Central memory CD8-positive, alpha-beta T cell (primary cell): ENCODE measurements at regions not wholly inside any gene's neighbourhood (a gene's known extent, or its start where the extent isn't known, plus 50 kb on each side); places are given as distances from the start of the nearest gene placed in this dataset.

ENCODE experiments used
- ATAC-seq: fragments of 150-1000 bp; cut with Tn5 transposase; replicated peaks from 2 replicates; pipeline ENCODE4 v1.10.0; 2022; ENCODE audit warnings: mild to moderate bottlenecking, moderate FRiP score, moderate number of reproducible peaks; ENCODE audit not compliant: poor library complexity, severe bottlenecking; ENCODE audit errors: extremely low read depth
- DNase-seq, 2 donors: peaks; one replicate each; pipeline ENCODE4 v3.0.0; 2021; ENCODE audit warnings: low spot score in 2 of 2
- H3K27ac Mint-ChIP-seq: one replicate; pipeline ENCODE4 v1.8.0; 2022; ENCODE audit warnings: low read depth, mild to moderate bottlenecking, moderate library complexity, mixed read lengths
- H3K27me3 Mint-ChIP-seq: one replicate; pipeline ENCODE4 v1.8.0; 2022; ENCODE audit warnings: mixed read lengths
- H3K36me3 Mint-ChIP-seq: one replicate; pipeline ENCODE4 v1.8.0; 2022; ENCODE audit warnings: mild to moderate bottlenecking, moderate library complexity, mixed read lengths; ENCODE audit not compliant: insufficient read depth
- H3K4me1 Mint-ChIP-seq: one replicate; pipeline ENCODE4 v1.8.0; 2022; ENCODE audit warnings: mixed read lengths
- H3K4me3 Mint-ChIP-seq: one replicate; pipeline ENCODE4 v1.8.0; 2022; ENCODE audit warnings: mild to moderate bottlenecking, moderate library complexity, mixed read lengths
- H3K9me3 Mint-ChIP-seq: one replicate; pipeline ENCODE4 v1.8.0; 2022; ENCODE audit warnings: mixed read lengths

DNA sequence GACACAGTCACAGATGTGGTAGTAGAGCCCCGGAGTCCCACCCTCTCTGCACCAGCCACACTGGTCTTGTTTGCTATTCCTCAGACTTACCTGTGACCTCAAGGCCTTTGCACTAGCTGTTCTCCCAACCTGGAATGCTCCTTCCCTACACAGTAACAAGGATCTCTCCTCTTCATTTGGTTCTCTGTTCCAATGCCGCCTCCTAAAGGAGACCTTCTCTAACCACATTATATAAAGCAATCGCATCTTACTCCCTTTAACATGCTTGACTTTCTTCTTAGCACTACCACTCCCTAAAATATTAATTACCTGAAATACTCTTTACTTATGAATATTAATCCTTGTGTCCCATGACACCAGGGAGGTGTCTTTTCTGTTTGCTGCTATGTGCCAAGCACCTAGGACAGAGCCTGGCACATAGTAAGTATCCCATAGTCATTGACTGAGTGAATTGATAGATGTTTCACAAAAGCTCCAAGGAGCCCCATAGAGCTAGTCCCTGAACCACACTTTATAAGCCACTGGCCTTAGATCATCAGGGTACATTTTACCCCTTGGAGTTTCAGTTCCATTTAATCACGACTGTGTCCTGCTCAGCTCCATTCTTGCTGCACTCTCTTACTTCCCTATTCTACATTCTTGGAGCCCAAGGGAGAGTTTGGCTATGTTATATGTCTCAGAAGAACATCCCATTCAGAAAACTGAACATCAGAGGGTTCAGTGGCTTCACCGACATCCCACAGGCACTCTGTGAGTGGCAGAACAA is 312.7 kb downstream of the RAB28 start:
- DNase-seq, result no peak
- Mint-ChIP-seq H3K4me1 (no peaks in the 10 kb centered on the region), H3K36me3 (no peaks in the 10 kb centered on the region), H3K4me3 (no peak overlapping the region), H3K27me3 (no peaks in the 10 kb centered on the region), H3K9me3 (no peaks in the 10 kb centered on the region), H3K27ac (no peak overlapping the region)
- no peak for ATAC-seq

- H3K9me3 Mint-ChIP-seq, result no peaks in the 10 kb centered on the region
- no peaks in the 10 kb centered on the region for H3K36me3 Mint-ChIP-seq
- H3K4me3 Mint-ChIP-seq, result no peak overlapping the region
These were observed 314.2 kb downstream of the RAB28 start for GRCh38 chr4:13169731-13170525.

DNA sequence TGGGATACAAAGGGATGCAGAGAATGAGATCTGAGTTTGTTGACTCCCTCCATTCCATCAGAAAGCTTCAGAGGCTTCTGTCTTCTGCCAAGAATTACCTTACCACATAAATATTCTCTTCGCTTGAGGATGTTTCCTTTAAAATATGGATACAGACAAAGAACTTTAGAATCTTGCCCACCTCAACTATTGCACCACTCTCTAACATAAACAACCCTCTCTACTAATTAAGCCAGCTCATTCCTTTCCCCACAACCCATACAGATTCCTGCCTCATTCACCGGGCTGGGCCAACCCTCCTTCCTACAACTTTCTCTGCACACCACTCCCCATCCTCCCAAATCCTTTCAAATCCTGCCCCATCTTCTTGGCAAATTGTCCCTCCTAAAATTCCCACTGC is 315.8 kb downstream of the RAB28 start:
- no peak for ATAC-seq
- H3K36me3 Mint-ChIP-seq, result no peaks in the 10 kb centered on the region
- H3K27ac Mint-ChIP-seq, result no peak overlapping the region
- H3K9me3 Mint-ChIP-seq, result no peaks in the 10 kb centered on the region
- no peaks in the 10 kb centered on the region for H3K4me1 Mint-ChIP-seq
- no peak overlapping the region for H3K4me3 Mint-ChIP-seq
- DNase-seq, result no peak
- no peaks in the 10 kb centered on the region for H3K27me3 Mint-ChIP-seq

More at GRCh38 chr4:13169731-13170525, 314.2 kb downstream of the RAB28 start:
- H3K27ac Mint-ChIP-seq, result no peak overlapping the region
- no peaks in the 10 kb centered on the region for H3K4me1 Mint-ChIP-seq
- ATAC-seq, result no peak
- H3K27me3 Mint-ChIP-seq, result no peaks in the 10 kb centered on the region
- DNase-seq, result no peak

DNA sequence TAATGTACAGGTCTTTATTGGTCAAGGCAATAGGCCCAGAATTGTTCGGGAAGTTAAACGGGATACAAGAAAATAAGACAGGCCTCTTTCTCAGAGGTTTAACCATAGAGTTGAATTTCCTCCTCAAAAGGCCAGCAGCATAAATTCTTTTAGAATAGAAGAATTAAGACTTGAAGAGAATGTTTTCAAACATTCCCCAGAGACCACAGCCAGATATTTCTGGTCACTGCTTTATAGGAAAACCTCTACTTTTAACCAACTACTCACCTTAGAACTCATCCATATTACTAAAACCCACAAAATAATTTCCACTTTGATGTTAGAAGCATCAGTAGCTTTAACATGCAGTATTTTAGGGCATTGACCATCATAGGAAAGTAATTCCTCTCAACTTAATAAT is 317.9 kb downstream of the RAB28 start:
- Mint-ChIP-seq H3K27ac (no peak overlapping the region), H3K4me1 (no peaks in the 10 kb centered on the region), H3K9me3 (no peaks in the 10 kb centered on the region), H3K4me3 (no peak overlapping the region), H3K36me3 (no peaks in the 10 kb centered on the region), H3K27me3 (no peaks in the 10 kb centered on the region)
- DNase-seq (no peak), ATAC-seq (no peak)

DNA sequence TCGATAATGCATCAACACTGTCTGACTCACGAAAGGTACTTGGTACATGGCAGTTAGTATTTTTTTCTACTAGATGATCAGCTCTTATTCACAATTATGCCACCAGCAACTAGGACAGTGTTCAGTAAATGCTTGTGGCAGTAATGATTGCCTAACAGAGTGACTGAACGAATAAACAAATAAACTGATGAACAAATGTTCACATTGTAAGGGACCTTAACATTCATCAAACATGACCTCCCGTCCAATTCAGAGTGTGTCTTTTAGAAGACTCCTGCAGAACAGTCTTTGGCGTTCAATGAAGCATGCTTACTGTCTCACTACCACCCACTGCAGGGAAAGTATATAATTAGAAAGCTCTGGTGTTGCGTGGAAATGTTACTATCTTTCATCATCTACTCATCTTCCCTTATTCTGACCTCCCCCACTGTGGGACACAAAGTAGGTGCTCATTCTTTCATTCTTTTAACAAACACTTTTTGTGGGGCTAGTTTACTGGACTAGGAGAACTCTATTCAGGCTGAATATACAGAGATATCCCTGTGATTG is 319.3 kb downstream of the RAB28 start:
- H3K9me3 Mint-ChIP-seq, result no peaks in the 10 kb centered on the region
- no peak for DNase-seq
- no peak for ATAC-seq
- no peaks in the 10 kb centered on the region for H3K27me3 Mint-ChIP-seq
- no peaks in the 10 kb centered on the region for H3K36me3 Mint-ChIP-seq
- no peak overlapping the region for H3K27ac Mint-ChIP-seq
- no peaks in the 10 kb centered on the region for H3K4me1 Mint-ChIP-seq
- H3K4me3 Mint-ChIP-seq, result no peak overlapping the region

- no peak overlapping the region for H3K4me3 Mint-ChIP-seq
- H3K36me3 Mint-ChIP-seq, result no peaks in the 10 kb centered on the region
- H3K27me3 Mint-ChIP-seq, result no peaks in the 10 kb centered on the region
- peaks cover 6% of the 10 kb centered on the region for H3K9me3 Mint-ChIP-seq
- no peak for DNase-seq
- no peaks in the 10 kb centered on the region for H3K4me1 Mint-ChIP-seq
- no peak overlapping the region for H3K27ac Mint-ChIP-seq
- no peak for ATAC-seq
These were observed 321.3 kb downstream of the RAB28 start for GRCh38 chr4:13162886-13163285.

GRCh38 chr4:13160920-13161319 is 323.2 kb downstream of the RAB28 start:
- H3K27ac Mint-ChIP-seq, result no peak overlapping the region
- H3K4me3 Mint-ChIP-seq, result no peak overlapping the region
- peaks cover 6% of the 10 kb centered on the region for H3K9me3 Mint-ChIP-seq
- no peaks in the 10 kb centered on the region for H3K4me1 Mint-ChIP-seq
- no peaks in the 10 kb centered on the region for H3K27me3 Mint-ChIP-seq
- DNase-seq (no peak), ATAC-seq (no peak)
- H3K36me3 Mint-ChIP-seq, result peaks cover 2% of the 10 kb centered on the region

GRCh38 chr4:13159041-13159620 is 325.0 kb downstream of the RAB28 start:
- no peaks in the 10 kb centered on the region for H3K27me3 Mint-ChIP-seq
- DNase-seq (no peak), ATAC-seq (no peak)
- no peak overlapping the region for H3K4me3 Mint-ChIP-seq
- peaks cover 2% of the 10 kb centered on the region for H3K36me3 Mint-ChIP-seq
- no peaks in the 10 kb centered on the region for H3K4me1 Mint-ChIP-seq
- peaks cover 9% of the 10 kb centered on the region for H3K9me3 Mint-ChIP-seq
- H3K27ac Mint-ChIP-seq, result no peak overlapping the region

DNA sequence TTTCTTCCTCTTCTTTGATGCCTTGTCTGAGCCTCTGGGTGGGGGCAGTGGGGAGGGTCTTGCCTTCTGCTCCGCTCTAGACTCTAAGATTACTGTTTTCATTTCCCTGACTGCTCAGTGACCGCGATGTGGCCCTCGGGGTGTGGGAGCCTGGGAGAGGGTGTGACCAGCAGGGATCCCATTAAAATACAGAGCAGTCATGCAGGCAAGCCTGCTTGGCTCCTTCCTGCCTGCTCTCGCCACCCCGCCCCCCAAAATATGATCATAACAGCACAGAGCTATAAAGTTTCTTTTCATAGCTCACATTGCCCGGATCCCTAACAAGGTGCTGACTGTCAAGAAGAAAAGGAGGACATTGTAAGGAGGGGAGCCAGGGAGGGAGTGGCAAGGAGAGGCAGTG is 332.9 kb downstream of the RAB28 start:
- no peak overlapping the region for H3K4me3 Mint-ChIP-seq
- H3K27ac Mint-ChIP-seq, result no peak overlapping the region
- peaks cover 7% of the 10 kb centered on the region for H3K9me3 Mint-ChIP-seq
- no peaks in the 10 kb centered on the region for H3K4me1 Mint-ChIP-seq
- H3K27me3 Mint-ChIP-seq, result no peaks in the 10 kb centered on the region
- ATAC-seq, result no peak
- DNase-seq, result no peak
- no peaks in the 10 kb centered on the region for H3K36me3 Mint-ChIP-seq

DNA sequence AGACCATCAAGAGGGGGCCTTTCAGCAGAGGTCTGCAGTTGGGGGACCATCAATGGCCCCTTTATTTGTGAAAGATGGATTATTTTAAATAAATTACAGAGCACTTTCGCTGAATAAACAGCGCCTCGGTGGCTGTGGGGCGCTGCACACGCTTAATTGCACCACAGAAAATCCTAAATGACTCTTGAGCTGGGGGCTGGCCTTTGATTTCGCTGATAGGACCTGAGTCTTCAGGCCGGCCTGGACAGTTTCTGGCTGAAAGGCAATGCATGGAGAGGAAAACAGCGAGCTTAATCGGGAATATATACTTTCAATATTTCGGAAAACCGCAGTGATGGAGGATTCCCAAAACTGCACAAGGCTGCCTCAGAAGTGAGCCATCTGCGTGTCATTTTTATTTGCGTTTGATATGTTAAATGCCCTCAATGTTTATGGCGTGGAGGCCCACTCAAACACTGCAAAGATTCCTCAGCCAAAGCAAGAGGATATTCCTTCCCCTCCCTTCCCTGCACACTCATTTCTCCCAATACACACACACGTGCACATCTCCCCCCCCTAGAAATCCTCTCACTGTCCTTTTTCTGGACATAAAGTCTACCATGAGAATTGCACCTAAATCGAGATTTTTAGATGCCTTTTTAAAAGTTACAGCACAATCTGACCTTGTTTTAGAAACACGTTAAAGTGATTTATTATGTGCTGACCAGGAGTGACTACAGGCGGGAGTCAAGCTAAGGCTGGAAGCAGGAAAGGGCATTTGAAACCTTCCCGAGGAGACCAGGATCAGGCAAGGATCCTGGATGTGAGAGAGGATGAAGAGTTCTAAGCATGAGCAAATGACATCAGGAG is 340.7 kb downstream of the RAB28 start:
- Mint-ChIP-seq H3K4me1 (no peaks in the 10 kb centered on the region), H3K27me3 (no peaks in the 10 kb centered on the region), H3K9me3 (no peaks in the 10 kb centered on the region), H3K27ac (no peak overlapping the region), H3K4me3 (no peak overlapping the region), H3K36me3 (peaks cover 2% of the 10 kb centered on the region)
- DNase-seq (no peak), ATAC-seq (no peak)

DNA sequence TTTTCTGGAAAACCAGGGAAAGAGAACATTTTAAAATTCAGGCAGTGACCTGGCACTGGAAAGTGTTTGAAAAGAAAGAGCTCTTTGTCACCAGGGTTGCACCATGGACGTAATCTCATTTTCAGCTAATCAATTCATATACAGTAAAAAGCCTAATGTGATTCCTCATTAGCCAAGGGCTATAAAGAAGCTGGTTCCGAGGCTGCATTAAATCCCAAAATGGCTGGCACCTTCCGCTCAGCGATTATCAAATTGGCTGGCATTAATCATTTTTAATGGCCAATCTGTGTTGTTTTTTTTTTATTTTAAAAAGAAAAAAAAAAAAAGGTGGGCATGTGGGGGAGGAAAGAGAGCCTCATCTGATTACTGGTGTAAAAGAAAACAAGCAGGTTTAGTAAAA is 341.4 kb downstream of the RAB28 start:
- peaks cover 2% of the 10 kb centered on the region for H3K36me3 Mint-ChIP-seq
- DNase-seq (no peak), ATAC-seq (no peak)
- H3K4me3 Mint-ChIP-seq, result no peak overlapping the region
- H3K27me3 Mint-ChIP-seq, result no peaks in the 10 kb centered on the region
- no peaks in the 10 kb centered on the region for H3K4me1 Mint-ChIP-seq
- no peak overlapping the region for H3K27ac Mint-ChIP-seq
- no peaks in the 10 kb centered on the region for H3K9me3 Mint-ChIP-seq

GRCh38 chr4:13142191-13142590 is 341.9 kb downstream of the RAB28 start:
- Mint-ChIP-seq H3K27ac (no peak overlapping the region), H3K4me3 (no peak overlapping the region), H3K9me3 (no peaks in the 10 kb centered on the region), H3K27me3 (no peaks in the 10 kb centered on the region), H3K36me3 (peaks cover 2% of the 10 kb centered on the region), H3K4me1 (no peaks in the 10 kb centered on the region)
- ATAC-seq (no peak), DNase-seq (no peak)
